ENCODE measurements at regions not wholly inside any gene's neighbourhood (a gene's known extent, or its start where the extent isn't known, plus 50 kb on each side); places are given as distances from the start of the nearest gene placed in this dataset.

- no peaks in the 10 kb centered on the region for H3K27me3 ChIP-seq
- no peak overlapping the region for H3K27ac ChIP-seq
- H3K9me3 ChIP-seq = no peaks in the 10 kb centered on the region
- no peaks in the 10 kb centered on the region for H3K4me1 ChIP-seq
- no peaks in the 10 kb centered on the region for H3K36me3 ChIP-seq
- TF ChIP-seq CTCF (IDR thresholded peaks at IDR 0.05) = no peak
- no peak for DNase-seq (ENCODE audit: low spot score in 2 of 2)
- intact Hi-C loops (cut with DNase I) = no loop called here
- no peak overlapping the region for H3K4me3 ChIP-seq
These were observed 599.8 kb downstream of the AJAP1 start for GRCh38 chr1:5254131-5254725.

GRCh38 chr1:5253036-5253435 is 598.6 kb downstream of the AJAP1 start:
- Histone ChIP-seq H3K4me1 (no peaks in the 10 kb centered on the region), H3K27me3 (no peaks in the 10 kb centered on the region), H3K9me3 (no peaks in the 10 kb centered on the region), H3K4me3 (no peak overlapping the region), H3K27ac (no peak overlapping the region), H3K36me3 (no peaks in the 10 kb centered on the region)
- intact Hi-C loops (cut with DNase I) = no loop called here
- TF ChIP-seq CTCF (IDR thresholded peaks at IDR 0.05) = no peak
- DNase-seq (ENCODE audit: low spot score in 2 of 2) = no peak

- Histone ChIP-seq H3K4me1 (no peaks in the 10 kb centered on the region), H3K4me3 (no peak overlapping the region), H3K27me3 (no peaks in the 10 kb centered on the region), H3K27ac (no peak overlapping the region), H3K36me3 (no peaks in the 10 kb centered on the region), H3K9me3 (no peaks in the 10 kb centered on the region)
- TF ChIP-seq CTCF (IDR thresholded peaks at IDR 0.05) = no peak
- DNase-seq (ENCODE audit: low spot score in 2 of 2) = no peak
- intact Hi-C loops (cut with DNase I) = no loop called here
These were observed 595.9 kb downstream of the AJAP1 start for GRCh38 chr1:5250336-5250735.

- no peaks in the 10 kb centered on the region for H3K27me3 ChIP-seq
- no peak for TF ChIP-seq CTCF (IDR thresholded peaks at IDR 0.05)
- no peaks in the 10 kb centered on the region for H3K4me1 ChIP-seq
- H3K9me3 ChIP-seq = no peaks in the 10 kb centered on the region
- H3K36me3 ChIP-seq = no peaks in the 10 kb centered on the region
- intact Hi-C loops (cut with DNase I) = no loop called here
- H3K4me3 ChIP-seq = no peak overlapping the region
- DNase-seq (ENCODE audit: low spot score in 2 of 2) = no peak
- no peak overlapping the region for H3K27ac ChIP-seq
These were observed 590.9 kb downstream of the AJAP1 start for GRCh38 chr1:5245348-5245747.

- intact Hi-C loops (cut with DNase I) = no loop called here
- Histone ChIP-seq H3K36me3 (no peaks in the 10 kb centered on the region), H3K27me3 (no peaks in the 10 kb centered on the region), H3K27ac (no peak overlapping the region), H3K9me3 (no peaks in the 10 kb centered on the region), H3K4me3 (no peak overlapping the region), H3K4me1 (no peaks in the 10 kb centered on the region)
- DNase-seq (ENCODE audit: low spot score in 2 of 2) = no peak
- no peak for TF ChIP-seq CTCF (IDR thresholded peaks at IDR 0.05)
These were observed 590.3 kb downstream of the AJAP1 start for GRCh38 chr1:5244631-5245285.
